GM12878 (cell line): ENCODE measurements at regions not wholly inside any gene's neighbourhood (a gene's known extent, or its start where the extent isn't known, plus 50 kb on each side); places are given as distances from the start of the nearest gene placed in this dataset.

Experiments
- ATAC-seq: fragments of 200-7000 bp; cut with Tn5 transposase; 3 replicates; pipeline ENCODE4 v1.9.1; 2020; ENCODE audit warnings: mild to moderate bottlenecking, moderate library complexity
- BruUV-seq: library from RNA; stranded (reverse); fragments of 400-500 nt; replicated peaks from 2 replicates; lab custom pipeline; 2021; lab: Mats Ljungman, UMichigan
- CTCF ChIA-PET: fragments of 300-600 bp; sonication (Branson Sonifier 250); formaldehyde crosslinking; extraction: SDS; loops from one replicate; lab custom pipeline; 2021; ENCODE audit warnings: inconsistent platforms; lab: Yijun Ruan, JAX
- POLR2A ChIA-PET: fragments of 350-600 bp; formaldehyde crosslinking; extraction: SDS; loops from one replicate; lab custom pipeline; 2021; ENCODE audit warnings: inconsistent platforms; lab: Charles Lee
- RAD21 ChIA-PET: fragments of 300-600 bp; sonication (Branson Sonifier 250); formaldehyde crosslinking; loops from one replicate; lab custom pipeline; 2023; ENCODE audit warnings: antibody characterized with exemption; ENCODE audit not compliant: unreplicated experiment; lab: Charles Lee
- SMC1A ChIA-PET: fragments of 300-600 bp; sonication (Branson Sonifier 250); formaldehyde crosslinking; loops from one replicate; lab custom pipeline; 2023; ENCODE audit not compliant: unreplicated experiment, uncharacterized antibody; lab: Charles Lee
- DNase-seq: peaks from one replicate; pipeline ENCODE4 v3.0.0-alpha.2; 2011; ENCODE audit warnings: low read depth, low spot score
- FAIRE-seq: peaks from 3 replicates; lab custom pipeline; 2011; peaks lifted over from hg19 to GRCh38; lab: Jason Lieb, UNC
- H2AFZ ChIP-seq: 2 replicates; pipeline ENCODE4 v1.6.0; 2011; ENCODE audit warnings: low read depth, low read length, control low read depth; ENCODE audit not compliant: control insufficient read depth
- H3K27ac ChIP-seq: 2 replicates; pipeline ENCODE4 v1.5.1; 2011; ENCODE audit warnings: control low read depth; ENCODE audit not compliant: control insufficient read depth, insufficient read depth
- H3K27me3 ChIP-seq, 2 experiments: replicated peaks in 1 of 2; 2 replicates each; pipeline versions ENCODE4 v1.6.0 to v1.6.1; 2011; ENCODE audit warnings: low read length in 1 of 2; ENCODE audit not compliant: control insufficient read depth in 2 of 2, insufficient read depth in 2 of 2
- H3K36me3 ChIP-seq, 2 experiments: 2 replicates each; pipeline ENCODE4 v1.5.1; 2011; ENCODE audit warnings: low read length in 1 of 2; ENCODE audit not compliant: control insufficient read depth in 2 of 2, insufficient read depth in 2 of 2
- H3K4me1 ChIP-seq: 2 replicates; pipeline ENCODE4 v1.6.1; 2011; ENCODE audit warnings: mild to moderate bottlenecking, low read length, moderate library complexity, mixed read lengths; ENCODE audit not compliant: control insufficient read depth, insufficient read depth
- H3K4me2 ChIP-seq: 2 replicates; pipeline ENCODE4 v1.6.0; 2011; ENCODE audit warnings: control low read depth; ENCODE audit not compliant: control insufficient read depth, insufficient read depth
- H3K4me3 ChIP-seq: fragments of 200-600 bp; sonication (generic); 2 replicates; pipeline ENCODE4 v1.5.1; 2016
- H3K79me2 ChIP-seq: 2 replicates; pipeline ENCODE4 v1.6.0; 2011; ENCODE audit warnings: low read length; ENCODE audit not compliant: control insufficient read depth, insufficient read depth
- H3K9ac ChIP-seq: 2 replicates; pipeline ENCODE4 v1.8.0; 2011; ENCODE audit warnings: low read length, control low read depth, mixed read lengths; ENCODE audit not compliant: control insufficient read depth, insufficient read depth
- H3K9me3 ChIP-seq: replicated peaks from 3 replicates; pipeline ENCODE4 v1.5.1; 2011; ENCODE audit warnings: mild to moderate bottlenecking, low read length; ENCODE audit not compliant: control insufficient read depth, insufficient read depth
- H4K20me1 ChIP-seq: 2 replicates; pipeline ENCODE4 v1.6.0; 2011; ENCODE audit not compliant: control insufficient read depth, insufficient read depth
- ASH2L ChIP-seq: fragments of 300-600, 200-600 bp; sonication (generic); IDR thresholded peaks from 2 replicates; pipeline ENCODE4 v1.6.1; 2017; ENCODE audit warnings: low read depth, mild to moderate bottlenecking, borderline replicate concordance
- BMI1 ChIP-seq: fragments of 450-650 bp; IDR thresholded peaks from 2 replicates; pipeline ENCODE4 v1.6.1; 2016; ENCODE audit warnings: mild to moderate bottlenecking, moderate library complexity, borderline replicate concordance
- BRCA1 ChIP-seq: IDR thresholded peaks from 2 replicates; pipeline ENCODE4 v1.6.1; 2011; ENCODE audit warnings: low read depth, low read length, improper control_type of control experiment
- CUX1 ChIP-seq: IDR thresholded peaks from 2 replicates; pipeline ENCODE4 v1.6.1; 2012; ENCODE audit warnings: improper control_type of control experiment, low read depth, low read length; ENCODE audit not compliant: insufficient replicate concordance
- FOXK2 ChIP-seq: fragments of 450-650 bp; IDR thresholded peaks from 2 replicates; pipeline ENCODE4 v1.6.1; 2017; ENCODE audit warnings: mild to moderate bottlenecking, moderate library complexity
- HDAC2 ChIP-seq: fragments of 200-600 bp; sonication (generic); IDR thresholded peaks from 2 replicates; pipeline ENCODE4 v1.6.1; 2017
- IRF4 ChIP-seq: IDR thresholded peaks from 2 replicates; pipeline ENCODE4 v1.6.1; 2011; ENCODE audit warnings: low read depth, low read length
- JUNB ChIP-seq: IDR thresholded peaks from 2 replicates; pipeline ENCODE4 v1.6.1; 2016; ENCODE audit warnings: antibody characterized with exemption, mild to moderate bottlenecking
- KAT2A ChIP-seq: conservative IDR thresholded peaks from 2 replicates; pipeline ENCODE4 v1.6.1; 2011; ENCODE audit warnings: low read depth, low read length; ENCODE audit not compliant: control insufficient read depth
- MLLT1 ChIP-seq: fragments of 450-650 bp; IDR thresholded peaks from 2 replicates; pipeline ENCODE4 v1.6.1; 2016; ENCODE audit warnings: mild to moderate bottlenecking
- MTA2 ChIP-seq: fragments of 450-650 bp; IDR thresholded peaks from 2 replicates; pipeline ENCODE4 v1.6.1; 2016; ENCODE audit warnings: low read depth, mild to moderate bottlenecking, moderate library complexity
- NR2C1 ChIP-seq: fragments of 450-650 bp; IDR thresholded peaks from 2 replicates; pipeline ENCODE4 v1.6.1; 2017; ENCODE audit warnings: antibody characterized with exemption, mild to moderate bottlenecking, moderate library complexity
- POU2F2 ChIP-seq: IDR thresholded peaks from 3 replicates; pipeline ENCODE4 v1.6.1; 2011; ENCODE audit warnings: low read depth, mild to moderate bottlenecking, low read length, borderline replicate concordance
- SIX5 ChIP-seq: IDR thresholded peaks from 2 replicates; pipeline ENCODE4 v1.6.1; 2011; ENCODE audit warnings: mild to moderate bottlenecking, low read depth, low read length, moderate library complexity; ENCODE audit not compliant: severe bottlenecking
- SP1 ChIP-seq: IDR thresholded peaks from one replicate; pipeline ENCODE4 v1.6.1; 2011; ENCODE audit warnings: low read depth, low read length
- WGBS: methylation state at CpG from one replicate; pipeline ENCODE4 v1.1.6; 2016; ENCODE audit warnings: low lambda C conversion rate; ENCODE audit not compliant: insufficient replicate concordance, insufficient coverage; ENCODE audit errors: missing lambda C conversion rate; 5-methylcytosine and 5-hydroxymethylcytosine counted together
- in situ Hi-C: fragments of 300-500 bp; cut with MboI; formaldehyde crosslinking; loops from 9 replicates; pipeline ENCODE4 v1.14.3; 2018; ENCODE audit warnings: mixed read lengths
- intact Hi-C: fragments of 100-400 bp; cut with micrococcal nuclease; formaldehyde crosslinking; loops from one replicate; pipeline ENCODE4 v1.14.2; 2022; ENCODE audit not compliant: unreplicated experiment
- TF ChIP-seq, protein P1 (sequence below): IDR thresholded peaks from 2 replicates; pipeline ENCODE4 v1.6.1; 2011; ENCODE audit warnings: low read depth, low read length, improper control_type of control experiment, borderline replicate concordance

DNA sequence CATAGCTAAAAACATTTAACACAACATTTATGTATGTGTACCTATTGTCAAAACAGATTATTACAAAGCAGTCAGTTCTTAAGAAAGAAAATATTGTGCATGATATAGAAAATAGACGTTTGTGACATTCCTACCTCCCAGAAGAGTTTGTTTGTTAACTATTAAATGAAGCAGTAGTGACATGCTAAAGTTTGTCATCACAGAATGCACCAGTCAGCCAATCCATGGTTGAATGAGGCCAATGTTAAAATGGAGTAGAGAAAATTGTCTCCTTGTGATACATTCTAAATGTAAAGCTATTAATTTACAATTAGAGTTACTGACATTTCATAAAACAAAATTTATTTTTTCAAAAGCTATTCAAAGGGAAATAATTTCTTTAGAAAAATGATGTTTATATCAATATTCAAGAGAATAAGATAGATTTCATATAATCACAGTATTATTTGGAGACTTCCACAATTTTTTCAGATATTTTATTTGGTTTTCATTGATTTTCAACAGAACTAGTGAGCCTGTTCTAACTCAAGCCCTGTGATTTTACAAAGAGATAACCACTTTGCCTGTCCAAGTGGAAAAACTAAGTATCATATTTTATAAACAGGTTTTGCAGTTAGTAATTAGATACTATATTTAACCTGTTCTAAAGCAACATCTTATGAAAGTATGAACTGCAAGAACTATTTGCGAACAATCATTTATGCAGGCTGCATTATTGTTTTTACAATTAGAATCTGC lies 176.8 kb downstream of the ISL1 start (continued):
- TF ChIP-seq, protein P1, sequence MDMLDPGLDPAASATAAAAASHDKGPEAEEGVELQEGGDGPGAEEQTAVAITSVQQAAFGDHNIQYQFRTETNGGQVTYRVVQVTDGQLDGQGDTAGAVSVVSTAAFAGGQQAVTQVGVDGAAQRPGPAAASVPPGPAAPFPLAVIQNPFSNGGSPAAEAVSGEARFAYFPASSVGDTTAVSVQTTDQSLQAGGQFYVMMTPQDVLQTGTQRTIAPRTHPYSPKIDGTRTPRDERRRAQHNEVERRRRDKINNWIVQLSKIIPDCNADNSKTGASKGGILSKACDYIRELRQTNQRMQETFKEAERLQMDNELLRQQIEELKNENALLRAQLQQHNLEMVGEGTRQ = no peak
- TF ChIP-seq BMI1 (no peak), NR2C1 (no peak), BRCA1 (no peak)

GRCh38 chr5:51566953-51567352 lies 183.7 kb downstream of the ISL1 start:
- Histone ChIP-seq H4K20me1 (no peaks in the 10 kb centered on the region), H3K4me2 (no peak overlapping the region), H3K4me3 (no peak overlapping the region), H3K27ac (no peak overlapping the region), H3K36me3 (no peaks in the 10 kb centered on the region), H3K79me2 (no peaks in the 10 kb centered on the region), H2AFZ (no peak overlapping the region), H3K9ac (no peak overlapping the region), H3K27me3 (no peaks in the 10 kb centered on the region), H3K4me1 (no peaks in the 10 kb centered on the region), H3K9me3 (no peaks in the 10 kb centered on the region)
- intact Hi-C loops = no loop called here
- DNase-seq = no peak
- in situ Hi-C loops = no loop called here
- ATAC-seq = no peak
- SMC1A ChIA-PET = no interaction called here
- no peak for FAIRE-seq
- WGBS = 0% methylated on average over 1 of the region's 1 CpG
- RAD21 ChIA-PET = no interaction called here
- POLR2A ChIA-PET = no interaction called here
- BruUV-seq = no TSS peak
- CTCF ChIA-PET = interaction anchor here (1.3 kb wide), 1 partner anchor 10 kb away, joined by 3 read pairs; no protein-coding TSS in a partner anchor
- no peak for TF ChIP-seq MTA2
- TF ChIP-seq IRF4 = no peak
- no peak for TF ChIP-seq POU2F2
- no peak for TF ChIP-seq MLLT1
- no peak for TF ChIP-seq SP1
- no peak for TF ChIP-seq JUNB
- no peak for TF ChIP-seq SIX5
- TF ChIP-seq FOXK2 = no peak
- TF ChIP-seq KAT2A = no peak
- no peak for TF ChIP-seq HDAC2
- TF ChIP-seq CUX1 = no peak
- TF ChIP-seq ASH2L = no peak
